ENCODE measurements at regions not wholly inside any gene's neighbourhood (a gene's known extent, or its start where the extent isn't known, plus 50 kb on each side); places are given as distances from the start of the nearest gene placed in this dataset.

GRCh38 chr16:64011650-64012049 lies 1110.2 kb downstream of the CDH11 start:
- H3K36me3 ChIP-seq (ENCODE audit: control insufficient read depth, insufficient read depth, low read length), result no peaks in the 10 kb centered on the region
- Mint-ChIP-seq H3K36me3 (peaks cover 13% of the 10 kb centered on the region), H3K9me3 (peaks cover 9 to 21% of the 10 kb centered on the region in 2 donors), H3K27me3 (ENCODE audit: low read depth in 2 of 2) (no peaks in the 10 kb centered on the region), H3K4me1 (no peaks in the 10 kb centered on the region), H3K27ac (no peak overlapping the region), H3K4me3 (no peak overlapping the region)
- H3K9me3 ChIP-seq (ENCODE audit: control insufficient read depth, insufficient read depth, low read length), result peaks cover 3% of the 10 kb centered on the region
- no peaks in the 10 kb centered on the region for H3K4me1 ChIP-seq (ENCODE audit: control insufficient read depth, insufficient read depth, low read length)
- no peak for ATAC-seq
- DNase-seq, result no peak
- no peak overlapping the region for H3K27ac ChIP-seq (ENCODE audit: low read length)
- H3K4me3 ChIP-seq (ENCODE audit: low read length), result no peak overlapping the region
- TF ChIP-seq, protein P1, sequence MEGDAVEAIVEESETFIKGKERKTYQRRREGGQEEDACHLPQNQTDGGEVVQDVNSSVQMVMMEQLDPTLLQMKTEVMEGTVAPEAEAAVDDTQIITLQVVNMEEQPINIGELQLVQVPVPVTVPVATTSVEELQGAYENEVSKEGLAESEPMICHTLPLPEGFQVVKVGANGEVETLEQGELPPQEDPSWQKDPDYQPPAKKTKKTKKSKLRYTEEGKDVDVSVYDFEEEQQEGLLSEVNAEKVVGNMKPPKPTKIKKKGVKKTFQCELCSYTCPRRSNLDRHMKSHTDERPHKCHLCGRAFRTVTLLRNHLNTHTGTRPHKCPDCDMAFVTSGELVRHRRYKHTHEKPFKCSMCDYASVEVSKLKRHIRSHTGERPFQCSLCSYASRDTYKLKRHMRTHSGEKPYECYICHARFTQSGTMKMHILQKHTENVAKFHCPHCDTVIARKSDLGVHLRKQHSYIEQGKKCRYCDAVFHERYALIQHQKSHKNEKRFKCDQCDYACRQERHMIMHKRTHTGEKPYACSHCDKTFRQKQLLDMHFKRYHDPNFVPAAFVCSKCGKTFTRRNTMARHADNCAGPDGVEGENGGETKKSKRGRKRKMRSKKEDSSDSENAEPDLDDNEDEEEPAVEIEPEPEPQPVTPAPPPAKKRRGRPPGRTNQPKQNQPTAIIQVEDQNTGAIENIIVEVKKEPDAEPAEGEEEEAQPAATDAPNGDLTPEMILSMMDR (IDR thresholded peaks at IDR 0.05), result no peak
- no peaks in the 10 kb centered on the region for H3K27me3 ChIP-seq (ENCODE audit: control insufficient read depth, insufficient read depth, low read length)
- intact Hi-C loops (cut with micrococcal nuclease), result no loop called here
- 92% methylated on average over 2 of the region's 2 CpGs for WGBS (ENCODE audit: insufficient coverage)

DNA sequence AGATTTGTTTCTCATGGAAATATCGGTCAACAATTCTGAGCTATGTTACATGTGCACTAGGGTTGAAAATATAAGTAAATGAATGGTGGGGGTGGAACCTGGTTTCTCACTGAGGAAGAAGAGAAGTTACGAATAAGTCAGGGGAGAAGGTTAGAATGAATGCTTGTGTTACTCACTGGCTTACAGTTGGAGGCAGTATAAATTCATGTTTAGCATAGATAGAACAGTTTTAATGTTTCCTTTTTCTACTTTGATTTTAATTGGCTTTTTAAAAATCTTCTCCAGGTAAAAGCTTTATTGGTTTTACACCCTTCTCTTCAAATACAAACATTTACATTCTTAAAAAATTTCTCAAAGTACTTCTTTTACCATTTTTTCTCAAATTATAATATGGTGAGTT lies 1113.7 kb downstream of the CDH11 start:
- no peaks in the 10 kb centered on the region for H3K4me1 Mint-ChIP-seq
- peaks cover under 1% of the 10 kb centered on the region for H3K9me3 ChIP-seq (ENCODE audit: control insufficient read depth, insufficient read depth, low read length)
- H3K27ac ChIP-seq (ENCODE audit: low read length), result no peak overlapping the region
- no peaks in the 10 kb centered on the region for H3K27me3 Mint-ChIP-seq (ENCODE audit: low read depth in 2 of 2)
- H3K4me3 Mint-ChIP-seq, result no peak overlapping the region
- no peaks in the 10 kb centered on the region for H3K36me3 Mint-ChIP-seq
- no peak overlapping the region for H3K4me3 ChIP-seq (ENCODE audit: low read length)
- H3K36me3 ChIP-seq (ENCODE audit: control insufficient read depth, insufficient read depth, low read length), result no peaks in the 10 kb centered on the region
- DNase-seq (no peak), ATAC-seq (no peak)
- H3K27ac Mint-ChIP-seq, result no peak overlapping the region
- WGBS (ENCODE audit: insufficient coverage), result 95% methylated on average over 2 of the region's 2 CpGs
- H3K27me3 ChIP-seq (ENCODE audit: control insufficient read depth, insufficient read depth, low read length), result no peaks in the 10 kb centered on the region
- intact Hi-C loops (cut with micrococcal nuclease), result no loop called here
- no peaks in the 10 kb centered on the region for H3K4me1 ChIP-seq (ENCODE audit: control insufficient read depth, insufficient read depth, low read length)
- TF ChIP-seq, protein P1 (IDR thresholded peaks at IDR 0.05), result no peak
- peaks cover 4 to 19% of the 10 kb centered on the region in 2 donors for H3K9me3 Mint-ChIP-seq

DNA sequence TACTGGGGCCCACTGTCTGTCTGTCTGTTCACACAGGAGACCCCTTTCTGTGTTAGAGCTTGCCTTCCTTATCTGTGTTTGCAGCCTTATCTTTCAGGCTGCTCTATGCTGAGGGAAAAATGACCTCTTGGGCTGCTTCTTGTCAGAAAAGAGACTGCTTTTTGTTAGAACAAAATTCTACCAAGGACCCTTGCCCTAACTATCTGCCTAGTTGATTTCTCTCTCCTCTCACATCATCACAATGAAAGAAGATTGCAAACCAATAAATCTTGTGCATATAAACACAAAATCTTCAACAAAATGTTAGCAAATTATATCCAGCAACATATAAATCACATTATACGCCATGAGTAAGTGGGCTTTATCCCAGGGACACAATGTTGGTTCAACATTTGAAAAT lies 1117.7 kb downstream of the CDH11 start:
- Histone ChIP-seq H3K9me3 (ENCODE audit: control insufficient read depth, insufficient read depth, low read length) (no peaks in the 10 kb centered on the region), H3K4me3 (ENCODE audit: low read length) (no peak overlapping the region), H3K36me3 (ENCODE audit: control insufficient read depth, insufficient read depth, low read length) (no peaks in the 10 kb centered on the region), H3K27ac (ENCODE audit: low read length) (no peak overlapping the region), H3K4me1 (ENCODE audit: control insufficient read depth, insufficient read depth, low read length) (no peaks in the 10 kb centered on the region), H3K27me3 (ENCODE audit: control insufficient read depth, insufficient read depth, low read length) (no peaks in the 10 kb centered on the region)
- no peaks in the 10 kb centered on the region for H3K4me1 Mint-ChIP-seq
- no peaks in the 10 kb centered on the region for H3K27me3 Mint-ChIP-seq (ENCODE audit: low read depth in 2 of 2)
- intact Hi-C loops (cut with micrococcal nuclease), result no loop called here
- no peaks in the 10 kb centered on the region for H3K36me3 Mint-ChIP-seq
- H3K4me3 Mint-ChIP-seq, result no peak overlapping the region
- no peak for DNase-seq
- no peak overlapping the region for H3K27ac Mint-ChIP-seq
- no peak for ATAC-seq
- 80% methylated on average over 1 of the region's 1 CpG for WGBS (ENCODE audit: insufficient coverage)
- TF ChIP-seq, protein P1 (IDR thresholded peaks at IDR 0.05), result no peak
- peaks cover 14 to 17% of the 10 kb centered on the region in 2 donors for H3K9me3 Mint-ChIP-seq

GRCh38 chr16:63995025-63995424 lies 1126.8 kb downstream of the CDH11 start:
- Mint-ChIP-seq H3K27ac (no peak overlapping the region), H3K4me3 (no peak overlapping the region), H3K36me3 (no peaks in the 10 kb centered on the region), H3K4me1 (no peaks in the 10 kb centered on the region), H3K9me3 (peaks cover 12 to 24% of the 10 kb centered on the region in 2 donors), H3K27me3 (ENCODE audit: low read depth in 2 of 2) (no peaks in the 10 kb centered on the region)
- Histone ChIP-seq H3K4me3 (ENCODE audit: low read length) (no peak overlapping the region), H3K9me3 (ENCODE audit: control insufficient read depth, insufficient read depth, low read length) (peaks cover 6% of the 10 kb centered on the region), H3K27ac (ENCODE audit: low read length) (no peak overlapping the region), H3K27me3 (ENCODE audit: control insufficient read depth, insufficient read depth, low read length) (no peaks in the 10 kb centered on the region), H3K4me1 (ENCODE audit: control insufficient read depth, insufficient read depth, low read length) (no peaks in the 10 kb centered on the region), H3K36me3 (ENCODE audit: control insufficient read depth, insufficient read depth, low read length) (no peaks in the 10 kb centered on the region)
- 96% methylated on average over 6 of the region's 8 CpGs for WGBS (ENCODE audit: insufficient coverage)
- no peak for ATAC-seq
- TF ChIP-seq, protein P1 (IDR thresholded peaks at IDR 0.05), result no peak
- no peak for DNase-seq
- intact Hi-C loops (cut with micrococcal nuclease), result no loop called here

Data from natural killer cell (primary cell).